ENCODE measurements at regions not wholly inside any gene's neighbourhood (a gene's known extent, or its start where the extent isn't known, plus 50 kb on each side); places are given as distances from the start of the nearest gene placed in this dataset.

DNA sequence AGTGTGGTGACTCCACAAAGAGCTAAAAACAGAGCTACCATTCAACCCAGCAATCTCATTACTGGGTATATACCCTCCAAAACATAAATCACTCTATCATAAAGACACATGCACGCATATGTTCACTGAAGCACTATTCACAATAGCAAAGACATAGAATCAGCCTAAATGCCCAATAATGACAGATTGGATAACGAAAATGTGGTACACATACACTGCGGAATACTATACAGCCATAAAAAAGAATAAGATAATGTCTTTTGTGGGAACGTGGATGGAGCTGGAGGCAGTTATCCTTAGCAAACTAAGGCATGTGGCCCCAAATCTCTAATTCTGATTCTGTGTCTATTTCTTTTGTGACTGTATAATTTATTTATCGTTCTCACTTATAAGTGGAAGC is 89.0 kb upstream of the PRNP start:
- DNase-seq: no peak

DNA sequence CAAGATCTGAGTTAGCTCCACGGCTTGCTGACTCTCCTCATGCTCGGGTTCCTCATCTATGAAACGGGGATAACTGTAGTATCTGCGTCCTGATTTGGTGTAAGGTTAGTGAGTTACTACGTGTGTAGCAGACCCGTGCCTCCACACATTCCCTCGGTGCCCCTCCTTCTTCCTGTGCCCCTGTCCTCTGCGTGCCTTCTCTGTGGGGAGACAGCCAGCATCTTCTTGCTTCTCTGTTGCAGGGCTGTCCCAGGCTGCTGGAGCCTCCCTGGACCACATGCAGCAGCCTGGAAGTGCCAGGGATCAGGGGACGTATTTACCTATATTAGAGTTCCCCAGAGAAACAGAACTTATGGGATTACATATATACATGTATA is 93.1 kb upstream of the PRNP start:
- DNase-seq: no peak

- no peak for DNase-seq
These were observed 93.7 kb upstream of the PRNP start for GRCh38 chr20:4592316-4593148.

- DNase-seq: no peak
These were observed 94.3 kb upstream of the PRNP start for GRCh38 chr20:4591975-4592315.

GRCh38 chr20:4585758-4586157 is 100.5 kb upstream of the PRNP start:
- DNase-seq: no peak

GRCh38 chr20:4585104-4585753 is 101.0 kb upstream of the PRNP start:
- no peak for DNase-seq

GRCh38 chr20:4584510-4584909 is 101.7 kb upstream of the PRNP start:
- DNase-seq: no peak

- DNase-seq: no peak
These were observed 104.4 kb upstream of the PRNP start for GRCh38 chr20:4581838-4582237.

GRCh38 chr20:4578375-4578774 is 107.9 kb upstream of the PRNP start:
- no peak for DNase-seq

- no peak for DNase-seq
These were observed 111.9 kb upstream of the PRNP start for GRCh38 chr20:4574356-4574690.

GRCh38 chr20:4573564-4574355 is 112.5 kb upstream of the PRNP start:
- DNase-seq: no peak

DNA sequence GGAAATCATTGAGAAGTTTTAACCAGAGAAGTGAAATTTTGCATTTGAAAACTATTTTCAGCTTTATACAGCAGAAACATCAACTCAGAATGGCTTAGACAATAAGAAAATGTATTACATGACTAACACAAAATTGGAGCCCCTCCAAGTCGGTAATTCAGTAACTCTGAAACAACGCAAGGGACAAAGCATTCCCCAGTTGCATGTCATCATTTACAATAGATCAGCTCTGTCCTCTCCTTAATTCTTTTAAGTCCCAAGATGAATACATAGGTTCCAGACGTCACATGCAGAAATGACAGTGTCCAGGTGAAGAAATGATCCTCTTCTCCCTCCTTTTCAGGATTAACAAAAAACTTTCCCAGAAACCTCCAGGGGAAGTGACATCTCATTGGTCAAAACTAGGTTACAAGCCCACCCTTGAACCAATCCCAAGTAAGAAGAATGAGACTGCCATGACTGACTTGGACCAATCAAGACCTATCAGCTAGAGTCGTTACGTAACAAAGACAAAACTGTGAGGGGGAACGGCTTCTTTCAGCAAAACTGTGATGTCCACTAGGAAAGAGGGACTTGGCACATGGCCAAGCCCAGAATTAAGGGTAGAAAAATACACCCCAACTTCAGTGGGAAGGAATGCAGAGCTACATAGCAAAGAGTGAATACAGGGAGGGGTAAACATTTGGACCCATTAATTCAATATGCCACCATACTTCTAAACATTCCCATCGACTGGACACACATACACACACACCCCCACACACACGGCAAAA is 114.3 kb upstream of the PRNP start:
- no peak for DNase-seq

GRCh38 chr20:4569865-4570264 is 116.4 kb upstream of the PRNP start:
- DNase-seq: no peak

GRCh38 chr20:4569092-4569491 is 117.2 kb upstream of the PRNP start:
- DNase-seq: no peak

GRCh38 chr20:4568361-4568959 is 117.8 kb upstream of the PRNP start:
- no peak for DNase-seq

GRCh38 chr20:4567170-4567569 is 119.1 kb upstream of the PRNP start:
- DNase-seq: no peak

GRCh38 chr20:4563534-4563933 is 122.7 kb upstream of the PRNP start:
- no peak for DNase-seq

- no peak for DNase-seq
These were observed 123.2 kb upstream of the PRNP start for GRCh38 chr20:4563031-4563430.

DNA sequence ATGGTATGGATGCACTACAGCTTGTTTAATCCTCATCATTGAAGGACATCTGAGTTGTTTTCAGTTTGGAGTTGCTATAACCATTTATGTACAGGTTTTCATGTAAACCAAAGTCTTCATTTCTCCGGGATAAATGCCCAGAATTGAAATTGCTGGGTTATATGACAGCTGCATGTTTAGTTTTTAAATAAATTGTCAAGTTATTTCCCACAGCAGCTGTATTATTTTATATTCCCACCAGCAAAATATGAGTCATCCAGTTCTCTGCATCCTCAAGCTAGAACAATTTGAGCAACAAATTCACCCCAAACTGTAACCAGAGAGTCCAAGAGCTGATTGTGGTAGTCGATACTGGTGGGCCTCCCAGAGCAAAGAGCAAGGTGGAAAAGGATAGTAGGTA is 125.6 kb upstream of the PRNP start:
- no peak for DNase-seq

DNA sequence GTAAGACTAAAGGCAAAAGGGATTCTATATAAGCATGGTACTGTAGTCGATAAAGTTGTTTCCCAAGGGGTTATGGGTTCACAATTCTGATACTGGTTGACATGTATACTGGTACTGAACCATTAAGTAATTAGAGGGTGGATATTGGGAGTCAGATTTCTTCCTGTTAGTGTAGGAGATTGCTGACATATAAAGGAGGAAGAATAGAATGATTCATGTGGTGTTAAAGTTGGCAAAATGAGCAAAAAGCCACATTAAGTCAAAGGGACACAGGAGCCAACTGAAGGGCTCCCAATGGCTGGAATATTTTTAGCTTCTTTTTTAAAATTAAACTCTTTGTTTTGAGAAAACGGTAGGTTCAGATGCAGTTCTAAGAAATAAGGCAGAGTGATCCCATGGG is 126.3 kb upstream of the PRNP start:
- no peak for DNase-seq

DNA sequence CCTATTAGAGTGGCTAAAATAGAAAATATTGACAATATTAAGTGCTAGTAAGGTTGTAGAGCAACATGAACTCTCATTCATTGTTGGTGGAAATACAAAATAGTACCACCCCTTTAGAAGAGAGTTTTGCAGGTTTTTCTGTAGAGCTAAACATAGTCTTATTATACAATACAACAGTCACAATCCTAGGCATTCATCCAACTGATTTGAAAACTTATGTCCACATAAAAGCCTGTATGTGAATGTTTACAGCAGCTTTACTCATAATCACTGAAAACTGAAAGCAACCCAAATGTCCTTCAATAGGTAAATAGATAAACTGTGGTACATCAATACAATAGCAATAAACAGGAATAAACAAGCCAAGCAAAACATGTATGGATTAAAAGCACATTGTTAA is 127.2 kb upstream of the PRNP start:
- DNase-seq: no peak

- DNase-seq: no peak
These were observed 129.5 kb upstream of the PRNP start for GRCh38 chr20:4556781-4557180.

All from NCI-H1694 (cell line).